ENCODE measurements at regions not wholly inside any gene's neighbourhood (a gene's known extent, or its start where the extent isn't known, plus 50 kb on each side); places are given as distances from the start of the nearest gene placed in this dataset.
A peak's percentile ranks its signal among the peaks of the same experiment; 100 is the strongest.

DNA sequence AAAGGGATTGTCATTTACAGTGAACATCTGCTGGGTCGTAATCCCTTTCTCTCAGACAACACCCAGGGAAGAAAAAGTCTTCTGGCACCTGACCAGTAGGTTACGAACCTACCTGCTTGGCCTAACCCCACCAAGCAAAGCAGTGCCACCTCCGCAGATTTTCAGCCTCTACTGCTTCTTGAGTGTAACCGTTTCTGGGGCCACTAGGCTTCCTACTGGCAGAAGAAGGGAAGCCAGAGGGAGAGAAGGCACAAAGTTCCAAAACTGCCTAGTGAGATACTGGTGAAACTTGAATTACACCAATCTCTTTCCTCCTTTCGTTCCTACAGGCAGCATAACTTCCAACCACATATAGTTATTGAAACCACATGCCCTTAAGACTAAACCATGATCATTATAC is 383.6 kb downstream of the BCAT1 start:
- intact Hi-C loops (cut with DNase I; ENCODE audit: low total_unique reads) = no loop called here
- H3K4me1 ChIP-seq = peaks cover 11% of the 10 kb centered on the region
- no peak for DNase-seq
- H3K9me3 ChIP-seq = no peaks in the 10 kb centered on the region
- 73 to 86% methylated on average over 5 of the region's 5 CpGs for WGBS, 2 donors
- H3K27ac ChIP-seq = no peak overlapping the region
- H3K4me3 ChIP-seq = no peak overlapping the region
- TF ChIP-seq POLR2A (IDR thresholded peaks at IDR 0.05) = no peak
- TF ChIP-seq, protein P1, sequence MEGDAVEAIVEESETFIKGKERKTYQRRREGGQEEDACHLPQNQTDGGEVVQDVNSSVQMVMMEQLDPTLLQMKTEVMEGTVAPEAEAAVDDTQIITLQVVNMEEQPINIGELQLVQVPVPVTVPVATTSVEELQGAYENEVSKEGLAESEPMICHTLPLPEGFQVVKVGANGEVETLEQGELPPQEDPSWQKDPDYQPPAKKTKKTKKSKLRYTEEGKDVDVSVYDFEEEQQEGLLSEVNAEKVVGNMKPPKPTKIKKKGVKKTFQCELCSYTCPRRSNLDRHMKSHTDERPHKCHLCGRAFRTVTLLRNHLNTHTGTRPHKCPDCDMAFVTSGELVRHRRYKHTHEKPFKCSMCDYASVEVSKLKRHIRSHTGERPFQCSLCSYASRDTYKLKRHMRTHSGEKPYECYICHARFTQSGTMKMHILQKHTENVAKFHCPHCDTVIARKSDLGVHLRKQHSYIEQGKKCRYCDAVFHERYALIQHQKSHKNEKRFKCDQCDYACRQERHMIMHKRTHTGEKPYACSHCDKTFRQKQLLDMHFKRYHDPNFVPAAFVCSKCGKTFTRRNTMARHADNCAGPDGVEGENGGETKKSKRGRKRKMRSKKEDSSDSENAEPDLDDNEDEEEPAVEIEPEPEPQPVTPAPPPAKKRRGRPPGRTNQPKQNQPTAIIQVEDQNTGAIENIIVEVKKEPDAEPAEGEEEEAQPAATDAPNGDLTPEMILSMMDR (IDR thresholded peaks at IDR 0.05) = no peak
- no peaks in the 10 kb centered on the region for H3K36me3 ChIP-seq (ENCODE audit: low read depth, missing control alignments)
- H3K27me3 ChIP-seq = no peaks in the 10 kb centered on the region

DNA sequence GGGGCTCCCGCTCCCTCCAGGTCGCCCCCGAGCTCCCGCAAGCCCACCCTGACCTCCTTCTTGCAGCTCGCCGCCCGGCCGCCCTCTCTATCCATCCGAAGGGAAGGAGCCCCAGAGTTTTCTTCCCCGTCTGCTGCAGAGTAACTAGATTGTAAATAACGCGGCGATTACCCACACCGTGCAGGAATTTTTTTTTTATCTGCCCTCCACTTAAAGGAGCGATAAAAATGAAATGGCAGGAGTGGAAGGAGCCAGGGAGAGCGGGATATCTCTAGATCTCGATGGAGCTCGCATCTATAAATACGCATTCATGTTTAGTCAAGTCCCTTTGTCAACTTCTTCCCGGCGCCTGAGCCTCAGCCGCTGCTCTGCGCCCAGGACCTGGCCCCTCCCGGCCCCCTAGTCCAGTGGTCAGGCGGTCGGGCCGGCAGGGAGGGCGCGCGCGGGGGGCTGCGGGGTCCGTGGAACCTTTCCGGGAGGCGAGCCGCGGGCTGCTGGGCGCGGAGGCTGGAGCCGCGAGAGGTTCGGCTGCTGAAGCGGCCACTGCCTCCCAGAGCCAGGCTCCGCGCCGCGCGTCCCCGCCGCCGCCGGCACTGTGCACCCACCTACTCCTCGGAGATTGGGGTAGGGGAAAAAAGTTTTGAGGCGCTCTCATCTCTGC is 386.0 kb downstream of the BCAT1 start:
- peak overlapping the region; percentile 19 to 85 for H3K27ac ChIP-seq
- intact Hi-C loops (cut with DNase I; ENCODE audit: low total_unique reads) = no loop called here
- peak; percentile 44 for DNase-seq
- H3K36me3 ChIP-seq (ENCODE audit: low read depth, missing control alignments) = no peaks in the 10 kb centered on the region
- H3K9me3 ChIP-seq = no peaks in the 10 kb centered on the region
- H3K27me3 ChIP-seq = no peaks in the 10 kb centered on the region
- H3K4me3 ChIP-seq = peak overlapping the region; percentile 69 to 71
- WGBS, 2 donors = 0% methylated on average over 26 to 44 of the region's 54 CpGs
- TF ChIP-seq, protein P1 (IDR thresholded peaks at IDR 0.05) = no peak
- no peak for TF ChIP-seq POLR2A (IDR thresholded peaks at IDR 0.05)
- peaks cover 16% of the 10 kb centered on the region for H3K4me1 ChIP-seq

DNA sequence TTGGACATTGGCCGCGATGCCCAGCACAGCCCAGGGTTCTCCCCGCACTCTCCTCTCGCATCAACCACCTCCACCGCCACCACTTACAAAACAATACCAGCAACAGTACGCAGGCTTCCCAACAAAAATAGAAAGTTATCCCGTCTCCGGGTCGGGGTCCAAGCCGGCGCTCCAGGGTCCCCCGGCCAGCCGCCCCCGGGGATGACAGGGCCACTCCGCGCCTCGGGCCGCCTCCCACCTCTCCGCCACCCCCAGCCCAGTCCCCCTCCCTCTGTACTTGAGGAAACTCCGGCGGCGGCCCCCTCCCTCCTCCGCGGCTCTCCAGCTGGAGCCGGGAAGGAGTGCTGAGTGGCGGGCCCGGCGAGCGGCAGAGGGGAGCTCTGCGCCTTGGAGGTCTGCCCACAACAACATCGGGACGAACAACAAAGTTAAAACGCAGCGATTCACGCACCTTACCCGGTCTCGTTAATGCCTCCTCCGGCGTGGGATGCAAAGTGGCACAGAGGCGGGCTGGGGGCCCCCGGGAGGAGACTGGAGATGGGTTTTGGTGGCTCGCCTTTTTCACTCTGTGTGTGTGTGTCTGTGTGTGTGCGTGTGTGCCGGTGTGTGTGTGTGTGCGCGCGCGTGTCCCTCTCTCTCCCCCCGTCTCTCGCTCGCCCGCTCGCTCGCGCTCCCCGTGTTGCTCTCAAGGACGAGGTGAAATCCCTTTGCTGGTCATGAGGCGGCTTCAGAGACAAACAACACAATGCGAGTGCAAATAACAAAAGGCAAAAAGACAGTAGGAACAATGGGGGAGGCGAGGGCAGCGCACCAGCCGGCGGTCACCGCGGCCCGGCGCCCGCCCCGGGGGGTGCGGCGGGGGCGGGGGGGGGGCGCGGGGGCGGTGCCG is 386.8 kb downstream of the BCAT1 start:
- intact Hi-C loops (cut with DNase I; ENCODE audit: low total_unique reads) = no loop called here
- Histone ChIP-seq H3K27me3 (no peaks in the 10 kb centered on the region), H3K4me3 (peak overlapping the region; percentile 69 to 71), H3K27ac (peak overlapping the region; percentile 69 to 85), H3K36me3 (ENCODE audit: low read depth, missing control alignments) (no peaks in the 10 kb centered on the region), H3K4me1 (peaks cover 16% of the 10 kb centered on the region), H3K9me3 (no peaks in the 10 kb centered on the region)
- WGBS, 2 donors = 0 to 2% methylated on average over 20 to 73 of the region's 76 CpGs
- peak; percentile 72 for DNase-seq
- TF ChIP-seq, protein P1 (IDR thresholded peaks at IDR 0.05) = no peak
- TF ChIP-seq POLR2A (IDR thresholded peaks at IDR 0.05) = no peak

DNA sequence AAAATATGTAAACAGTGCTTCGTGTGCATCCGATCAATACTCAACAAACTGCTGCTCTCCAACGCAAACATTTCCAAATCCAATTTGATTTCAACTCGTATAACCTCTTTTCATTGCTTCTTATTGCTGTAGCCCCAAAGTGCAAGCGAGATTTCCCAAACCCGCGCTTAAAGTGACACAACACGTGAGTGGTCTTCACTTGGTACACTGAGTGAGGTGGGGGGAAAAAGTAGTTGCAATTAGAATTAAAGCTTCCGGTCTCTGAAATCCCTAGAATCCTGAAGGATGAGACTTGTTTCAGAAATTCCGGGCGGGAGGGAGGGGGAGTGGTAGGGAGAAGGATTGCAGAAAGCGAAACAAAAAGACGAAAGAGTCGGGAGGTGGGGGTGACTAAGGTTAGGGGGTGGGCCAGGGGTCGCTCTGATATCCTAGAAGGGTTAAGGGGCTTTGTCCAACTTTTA is 387.5 kb downstream of the BCAT1 start:
- Histone ChIP-seq H3K27me3 (no peaks in the 10 kb centered on the region), H3K4me1 (peaks cover 16% of the 10 kb centered on the region), H3K4me3 (peak overlapping the region; percentile 69 to 71), H3K9me3 (no peaks in the 10 kb centered on the region), H3K27ac (peak overlapping the region; percentile 69 to 85), H3K36me3 (ENCODE audit: low read depth, missing control alignments) (no peaks in the 10 kb centered on the region)
- no peak for DNase-seq
- WGBS, 2 donors = 1% methylated on average over 15 of the region's 15 CpGs
- intact Hi-C loops (cut with DNase I; ENCODE audit: low total_unique reads) = no loop called here
- TF ChIP-seq POLR2A (IDR thresholded peaks at IDR 0.05) = no peak
- TF ChIP-seq, protein P1 (IDR thresholded peaks at IDR 0.05) = no peak
